ENCODE measurements at regions not wholly inside any gene's neighbourhood (a gene's known extent, or its start where the extent isn't known, plus 50 kb on each side); places are given as distances from the start of the nearest gene placed in this dataset.
A peak's percentile ranks its signal among the peaks of the same experiment; 100 is the strongest.

DNA sequence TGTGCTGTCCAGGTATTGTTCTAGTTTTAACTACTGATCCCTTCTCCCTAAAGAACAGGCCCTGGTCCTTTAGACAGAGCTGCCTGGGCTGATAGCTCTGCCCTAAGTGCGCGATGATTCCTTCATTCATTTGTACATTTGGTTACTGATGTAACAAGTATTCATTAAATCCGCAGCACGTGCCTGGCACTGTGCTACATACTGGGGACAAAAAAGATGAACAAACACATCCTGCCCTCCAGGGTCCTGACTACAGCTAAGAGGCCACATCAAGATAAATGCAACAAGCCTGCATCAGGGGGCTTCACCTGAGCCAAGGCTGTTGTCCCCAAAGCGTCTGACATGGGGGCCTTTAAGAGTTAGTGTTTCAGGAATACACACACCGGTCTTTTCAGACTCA, 99.0 kb upstream of the PODXL start:
- Mint-ChIP-seq H3K27me3 (ENCODE audit: low read depth) (no peaks in the 10 kb centered on the region), H3K4me1 (ENCODE audit: low read depth) (no peaks in the 10 kb centered on the region), H3K4me3 (no peak overlapping the region), H3K9me3 (no peaks in the 10 kb centered on the region), H3K27ac (no peak overlapping the region), H3K36me3 (ENCODE audit: low read depth) (no peaks in the 10 kb centered on the region)
- DNase-seq (ENCODE audit: low spot score), result no peak

GRCh38 chr7:131654668-131655326, 98.4 kb upstream of the PODXL start:
- Mint-ChIP-seq H3K36me3 (ENCODE audit: low read depth) (no peaks in the 10 kb centered on the region), H3K27ac (no peak overlapping the region)

GRCh38 chr7:131654249-131654558, 97.8 kb upstream of the PODXL start:
- no peak overlapping the region for H3K27ac Mint-ChIP-seq
- no peaks in the 10 kb centered on the region for H3K4me1 Mint-ChIP-seq (ENCODE audit: low read depth)
- no peak for DNase-seq (ENCODE audit: low spot score)
- H3K9me3 Mint-ChIP-seq, result no peaks in the 10 kb centered on the region
- no peaks in the 10 kb centered on the region for H3K36me3 Mint-ChIP-seq (ENCODE audit: low read depth)
- no peaks in the 10 kb centered on the region for H3K27me3 Mint-ChIP-seq (ENCODE audit: low read depth)
- H3K4me3 Mint-ChIP-seq, result no peak overlapping the region

More at GRCh38 chr7:131654668-131655326, 98.4 kb upstream of the PODXL start:
- peak; percentile 68 for DNase-seq (ENCODE audit: low spot score)
- no peak overlapping the region for H3K4me3 Mint-ChIP-seq
- H3K27me3 Mint-ChIP-seq (ENCODE audit: low read depth), result no peaks in the 10 kb centered on the region
- no peaks in the 10 kb centered on the region for H3K9me3 Mint-ChIP-seq
- H3K4me1 Mint-ChIP-seq (ENCODE audit: low read depth), result no peaks in the 10 kb centered on the region

- no peaks in the 10 kb centered on the region for H3K4me1 Mint-ChIP-seq (ENCODE audit: low read depth)
- no peaks in the 10 kb centered on the region for H3K9me3 Mint-ChIP-seq
- H3K36me3 Mint-ChIP-seq (ENCODE audit: low read depth), result no peaks in the 10 kb centered on the region
- H3K4me3 Mint-ChIP-seq, result no peak overlapping the region
- DNase-seq (ENCODE audit: low spot score), result no peak
- H3K27ac Mint-ChIP-seq, result no peak overlapping the region
- H3K27me3 Mint-ChIP-seq (ENCODE audit: low read depth), result peaks cover 2% of the 10 kb centered on the region
Observed at GRCh38 chr7:131653418-131654248, 97.2 kb upstream of the PODXL start.

- H3K36me3 Mint-ChIP-seq (ENCODE audit: low read depth), result no peaks in the 10 kb centered on the region
- no peak for DNase-seq (ENCODE audit: low spot score)
- H3K4me1 Mint-ChIP-seq (ENCODE audit: low read depth), result no peaks in the 10 kb centered on the region
- H3K4me3 Mint-ChIP-seq, result no peak overlapping the region
- H3K9me3 Mint-ChIP-seq, result no peaks in the 10 kb centered on the region
- H3K27me3 Mint-ChIP-seq (ENCODE audit: low read depth), result peaks cover 2% of the 10 kb centered on the region
- no peak overlapping the region for H3K27ac Mint-ChIP-seq
Observed at GRCh38 chr7:131652934-131653333, 96.5 kb upstream of the PODXL start.

GRCh38 chr7:131652194-131652593, 95.8 kb upstream of the PODXL start:
- Mint-ChIP-seq H3K27me3 (ENCODE audit: low read depth) (peaks cover 2% of the 10 kb centered on the region), H3K9me3 (no peaks in the 10 kb centered on the region), H3K27ac (no peak overlapping the region), H3K36me3 (ENCODE audit: low read depth) (no peaks in the 10 kb centered on the region), H3K4me1 (ENCODE audit: low read depth) (no peaks in the 10 kb centered on the region), H3K4me3 (no peak overlapping the region)
- no peak for DNase-seq (ENCODE audit: low spot score)

- no peak for DNase-seq (ENCODE audit: low spot score)
- Mint-ChIP-seq H3K4me1 (ENCODE audit: low read depth) (no peaks in the 10 kb centered on the region), H3K36me3 (ENCODE audit: low read depth) (no peaks in the 10 kb centered on the region), H3K9me3 (no peaks in the 10 kb centered on the region), H3K27ac (no peak overlapping the region), H3K4me3 (no peak overlapping the region), H3K27me3 (ENCODE audit: low read depth) (peaks cover 2% of the 10 kb centered on the region)
Observed at GRCh38 chr7:131649879-131650278, 93.5 kb upstream of the PODXL start.

- H3K27ac Mint-ChIP-seq, result no peak overlapping the region
- no peak for DNase-seq (ENCODE audit: low spot score)
- no peaks in the 10 kb centered on the region for H3K36me3 Mint-ChIP-seq (ENCODE audit: low read depth)
- H3K4me3 Mint-ChIP-seq, result no peak overlapping the region
- no peaks in the 10 kb centered on the region for H3K4me1 Mint-ChIP-seq (ENCODE audit: low read depth)
- no peaks in the 10 kb centered on the region for H3K9me3 Mint-ChIP-seq
- H3K27me3 Mint-ChIP-seq (ENCODE audit: low read depth), result peaks cover 2% of the 10 kb centered on the region
Observed at GRCh38 chr7:131649003-131649541, 92.6 kb upstream of the PODXL start.

DNA sequence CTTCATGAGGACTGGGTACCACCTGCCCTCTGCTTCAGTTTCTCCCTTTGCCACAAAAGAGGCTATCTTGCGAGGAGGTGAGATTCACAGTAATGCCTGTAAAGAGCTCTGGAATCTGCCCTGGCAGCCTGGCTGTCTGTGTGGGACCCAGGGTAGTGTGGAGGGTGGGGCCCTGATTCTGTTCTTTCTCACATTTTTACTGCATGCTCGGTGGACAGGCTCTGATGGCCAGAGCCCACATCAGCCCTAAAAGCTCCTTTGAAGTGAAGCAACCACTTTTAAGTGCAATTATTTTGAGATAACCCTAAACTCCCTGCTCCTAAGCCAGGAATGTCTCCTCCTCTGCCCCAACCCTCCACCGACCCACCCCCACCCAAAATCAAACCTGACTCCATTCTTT, 92.1 kb upstream of the PODXL start:
- H3K4me1 Mint-ChIP-seq (ENCODE audit: low read depth), result no peaks in the 10 kb centered on the region
- H3K4me3 Mint-ChIP-seq, result no peak overlapping the region
- no peaks in the 10 kb centered on the region for H3K9me3 Mint-ChIP-seq

GRCh38 chr7:131646203-131646602, 89.8 kb upstream of the PODXL start:
- Mint-ChIP-seq H3K36me3 (ENCODE audit: low read depth) (no peaks in the 10 kb centered on the region), H3K27me3 (ENCODE audit: low read depth) (peaks cover 7% of the 10 kb centered on the region), H3K4me3 (no peak overlapping the region), H3K9me3 (no peaks in the 10 kb centered on the region), H3K27ac (no peak overlapping the region), H3K4me1 (ENCODE audit: low read depth) (no peaks in the 10 kb centered on the region)
- no peak for DNase-seq (ENCODE audit: low spot score)

More for the DNA sequence above, 92.1 kb upstream of the PODXL start:
- H3K27ac Mint-ChIP-seq, result no peak overlapping the region
- H3K27me3 Mint-ChIP-seq (ENCODE audit: low read depth), result peaks cover 2% of the 10 kb centered on the region
- no peaks in the 10 kb centered on the region for H3K36me3 Mint-ChIP-seq (ENCODE audit: low read depth)
- DNase-seq (ENCODE audit: low spot score), result no peak

DNA sequence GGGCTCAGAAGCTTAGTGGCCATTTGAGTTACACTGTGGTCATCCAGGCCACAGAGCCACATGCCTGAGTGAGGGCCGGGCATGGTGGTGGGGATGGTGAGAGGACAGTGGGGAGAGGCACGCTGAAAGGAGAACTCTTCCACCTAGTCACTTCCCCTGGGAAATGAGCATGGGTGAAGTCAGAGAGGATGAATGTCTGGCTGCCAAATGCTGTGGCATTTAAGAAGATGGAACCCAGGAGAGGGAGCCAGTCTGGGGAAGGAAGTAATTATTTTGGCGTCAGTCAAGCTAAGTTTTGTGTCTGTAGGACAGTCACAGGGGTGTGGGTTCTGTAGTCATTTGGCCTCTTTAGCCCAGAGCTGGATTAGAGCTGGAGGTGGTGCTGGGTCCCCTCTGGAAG, 86.0 kb upstream of the PODXL start:
- no peaks in the 10 kb centered on the region for H3K9me3 Mint-ChIP-seq
- H3K36me3 Mint-ChIP-seq (ENCODE audit: low read depth), result no peaks in the 10 kb centered on the region
- DNase-seq (ENCODE audit: low spot score), result no peak
- H3K27me3 Mint-ChIP-seq (ENCODE audit: low read depth), result peaks cover 5% of the 10 kb centered on the region
- no peak overlapping the region for H3K27ac Mint-ChIP-seq
- H3K4me3 Mint-ChIP-seq, result no peak overlapping the region
- H3K4me1 Mint-ChIP-seq (ENCODE audit: low read depth), result no peaks in the 10 kb centered on the region

DNA sequence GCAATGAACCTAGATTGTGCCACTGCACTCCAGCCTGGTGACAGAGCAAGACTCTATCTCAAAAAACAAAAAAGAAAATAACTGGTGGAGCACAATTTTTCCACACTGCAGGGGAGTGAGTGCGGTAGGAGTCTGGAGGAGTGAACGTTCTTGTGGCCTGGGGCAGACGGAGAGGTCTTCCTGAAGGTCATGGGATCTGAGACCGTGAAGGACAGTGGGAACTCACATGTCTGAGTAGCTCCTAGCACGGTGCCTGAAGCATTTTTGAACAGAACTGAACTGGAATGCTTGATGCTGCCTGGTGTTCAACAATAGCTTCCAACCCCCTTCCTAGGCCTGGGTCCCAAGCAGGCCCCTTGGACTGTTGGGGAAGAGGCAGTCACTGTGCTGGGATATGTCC, 84.3 kb upstream of the PODXL start:
- no peak overlapping the region for H3K27ac Mint-ChIP-seq
- no peaks in the 10 kb centered on the region for H3K36me3 Mint-ChIP-seq (ENCODE audit: low read depth)
- H3K27me3 Mint-ChIP-seq (ENCODE audit: low read depth), result peaks cover 5% of the 10 kb centered on the region
- DNase-seq (ENCODE audit: low spot score), result no peak
- H3K4me1 Mint-ChIP-seq (ENCODE audit: low read depth), result no peaks in the 10 kb centered on the region
- no peak overlapping the region for H3K4me3 Mint-ChIP-seq
- H3K9me3 Mint-ChIP-seq, result no peaks in the 10 kb centered on the region

DNA sequence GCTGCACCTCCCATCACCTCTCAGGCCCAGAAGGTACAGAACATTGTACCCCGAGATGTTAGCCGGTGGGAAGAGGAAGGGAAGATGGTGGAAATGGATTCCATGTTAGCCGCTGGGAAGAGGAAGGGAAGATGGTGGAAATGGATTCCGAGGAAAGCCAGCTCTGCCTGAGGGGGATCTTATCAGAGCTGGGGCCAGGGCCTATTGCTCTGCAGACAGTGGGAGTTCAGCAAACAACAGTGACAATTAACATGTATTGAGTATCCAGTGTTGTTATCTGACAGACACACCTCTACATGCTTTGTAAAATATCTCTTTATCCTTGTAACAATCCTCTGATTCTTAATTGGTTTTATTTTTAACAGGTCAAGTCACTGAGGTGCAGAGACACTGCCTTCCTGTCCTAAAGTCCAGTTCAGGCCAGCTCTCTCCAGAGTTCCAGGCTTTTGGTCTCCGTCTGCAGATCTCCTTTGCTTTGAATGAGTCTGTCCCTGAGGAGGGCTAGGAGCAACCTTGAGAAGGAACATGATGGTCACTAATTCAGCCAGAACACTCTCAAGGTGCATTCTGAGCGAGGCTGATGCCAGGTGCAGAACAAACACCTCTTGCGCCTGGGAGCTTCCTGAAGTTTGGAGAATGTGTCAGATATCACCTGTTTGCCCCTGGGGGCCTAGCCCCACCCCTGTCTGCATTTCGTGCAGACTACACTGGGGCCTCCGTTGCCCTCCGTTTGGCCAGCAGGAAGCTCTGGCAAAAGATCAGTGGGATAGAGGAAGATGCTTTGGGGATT, 82.4 kb upstream of the PODXL start:
- no peaks in the 10 kb centered on the region for H3K9me3 Mint-ChIP-seq
- DNase-seq (ENCODE audit: low spot score), result no peak
- no peaks in the 10 kb centered on the region for H3K4me1 Mint-ChIP-seq (ENCODE audit: low read depth)
- no peak overlapping the region for H3K27ac Mint-ChIP-seq
- H3K4me3 Mint-ChIP-seq, result no peak overlapping the region
- H3K36me3 Mint-ChIP-seq (ENCODE audit: low read depth), result no peaks in the 10 kb centered on the region
- peaks cover 5% of the 10 kb centered on the region for H3K27me3 Mint-ChIP-seq (ENCODE audit: low read depth)

DNA sequence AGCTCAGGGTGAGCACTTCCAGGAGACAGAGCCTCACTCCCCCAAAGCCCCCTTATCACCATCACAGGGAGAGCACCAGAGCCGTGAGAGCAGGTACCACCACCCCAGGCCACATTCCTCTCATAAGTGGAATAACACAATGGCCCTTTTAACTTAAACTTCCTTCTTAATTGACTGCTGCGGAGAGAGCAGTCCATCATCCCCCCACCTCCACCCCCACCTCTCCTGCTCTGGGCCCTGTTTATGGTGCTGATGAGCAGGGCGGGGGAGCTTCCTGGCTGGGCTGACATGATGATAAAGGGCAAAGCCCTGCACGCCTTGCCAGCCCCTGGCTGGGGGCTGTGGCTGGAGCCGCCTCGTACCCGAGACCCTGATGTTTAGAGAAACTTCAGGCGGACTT, 81.4 kb upstream of the PODXL start:
- DNase-seq (ENCODE audit: low spot score), result no peak
- Mint-ChIP-seq H3K4me1 (ENCODE audit: low read depth) (no peaks in the 10 kb centered on the region), H3K36me3 (ENCODE audit: low read depth) (no peaks in the 10 kb centered on the region), H3K27ac (no peak overlapping the region), H3K4me3 (no peak overlapping the region), H3K9me3 (no peaks in the 10 kb centered on the region), H3K27me3 (ENCODE audit: low read depth) (peaks cover 5% of the 10 kb centered on the region)
